ENCODE measurements at regions not wholly inside any gene's neighbourhood (a gene's known extent, or its start where the extent isn't known, plus 50 kb on each side); places are given as distances from the start of the nearest gene placed in this dataset.
"Not testable (repeated sequence)": the region's sequence is repeated elsewhere in the genome, so short reads cannot be mapped to it uniquely, and the experiment has no call there.

GRCh38 chr6:90885137-90885536 lies 298.3 kb upstream of the MAP3K7 start:
- not testable (repeated sequence) for DNase-seq (ENCODE audit: low read depth in 3 of 3)

DNA sequence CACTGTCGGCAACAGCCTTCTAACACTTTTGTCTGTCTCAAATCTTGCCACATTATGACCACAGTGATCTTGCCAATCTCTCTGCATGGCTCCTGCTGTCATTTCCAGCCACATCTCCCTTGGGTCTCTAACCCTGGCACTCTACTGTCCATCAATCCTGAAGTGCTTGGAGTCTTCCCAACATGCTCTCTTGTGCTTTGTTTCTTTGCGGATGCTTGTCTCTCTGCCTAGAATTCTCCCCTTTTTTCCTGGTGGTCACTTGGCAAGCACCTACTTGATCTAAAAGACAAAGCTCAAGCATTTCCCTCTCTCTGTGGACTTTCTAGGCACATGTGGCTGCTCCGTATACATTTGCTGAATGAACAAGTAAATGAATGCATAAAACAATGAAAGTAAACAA lies 290.7 kb upstream of the MAP3K7 start:
- DNase-seq (ENCODE audit: low read depth in 3 of 3), result no peak

GRCh38 chr6:90874931-90875330 lies 288.1 kb upstream of the MAP3K7 start:
- DNase-seq (ENCODE audit: low read depth in 3 of 3), result no peak

DNA sequence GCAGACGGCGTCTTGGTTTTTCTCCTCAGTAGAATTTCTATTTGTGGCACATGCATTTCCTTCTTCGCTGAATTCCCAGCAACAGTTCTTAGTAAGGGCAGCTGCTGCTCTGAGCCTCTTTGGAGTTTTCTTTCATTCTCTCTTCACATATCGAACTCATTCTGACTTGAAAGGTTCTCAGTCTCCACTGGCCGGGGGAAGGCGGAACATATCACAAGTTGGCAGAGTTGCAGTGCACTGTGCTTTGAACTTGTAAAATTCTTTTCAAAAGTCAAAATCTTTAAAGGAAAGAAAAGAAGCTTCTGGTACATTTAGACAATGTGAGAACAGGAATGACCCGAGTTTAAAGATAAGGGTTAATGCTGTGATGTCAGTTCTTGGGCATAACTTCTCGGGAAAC lies 286.1 kb upstream of the MAP3K7 start:
- no peak for DNase-seq (ENCODE audit: low read depth in 3 of 3)

DNA sequence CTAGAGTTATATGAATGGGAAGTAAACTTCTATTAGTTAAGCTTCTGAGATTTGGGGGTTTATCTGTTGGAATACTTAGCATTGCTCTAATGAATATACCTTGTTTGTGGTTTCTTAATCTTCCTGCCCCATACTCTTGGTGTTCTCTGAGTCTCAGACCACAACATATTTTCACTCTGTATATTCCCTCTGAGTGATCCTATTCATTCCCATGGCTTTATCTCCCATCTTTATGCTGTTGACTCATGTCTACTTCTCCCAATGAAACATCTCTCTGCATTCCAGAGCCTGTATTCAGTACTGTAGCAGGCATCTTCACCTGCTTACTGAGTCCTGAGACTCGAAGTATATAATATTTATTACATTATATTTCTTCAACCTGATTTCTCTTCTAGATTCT lies 283.7 kb upstream of the MAP3K7 start:
- DNase-seq (ENCODE audit: low read depth in 3 of 3), result no peak

DNA sequence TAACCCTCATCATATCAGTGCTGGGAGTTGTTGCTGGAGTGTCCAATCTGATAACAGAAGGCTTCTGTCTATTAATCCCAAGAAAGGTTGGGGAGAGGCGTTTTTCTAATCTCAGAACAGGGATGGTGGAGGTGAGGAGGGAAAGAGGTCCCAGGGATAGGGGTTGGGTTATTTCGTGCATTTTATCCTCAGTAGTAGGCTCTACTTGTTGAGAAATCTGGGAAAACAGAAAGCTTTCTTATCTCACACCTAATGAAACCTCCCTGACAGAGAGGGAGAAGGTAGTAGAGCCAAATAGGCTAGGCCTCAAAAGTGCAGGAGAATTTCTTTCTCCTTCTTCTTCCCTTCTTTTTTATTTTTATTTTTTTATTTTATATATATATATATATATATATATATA lies 281.8 kb upstream of the MAP3K7 start:
- DNase-seq (ENCODE audit: low read depth in 3 of 3), result no peak

DNA sequence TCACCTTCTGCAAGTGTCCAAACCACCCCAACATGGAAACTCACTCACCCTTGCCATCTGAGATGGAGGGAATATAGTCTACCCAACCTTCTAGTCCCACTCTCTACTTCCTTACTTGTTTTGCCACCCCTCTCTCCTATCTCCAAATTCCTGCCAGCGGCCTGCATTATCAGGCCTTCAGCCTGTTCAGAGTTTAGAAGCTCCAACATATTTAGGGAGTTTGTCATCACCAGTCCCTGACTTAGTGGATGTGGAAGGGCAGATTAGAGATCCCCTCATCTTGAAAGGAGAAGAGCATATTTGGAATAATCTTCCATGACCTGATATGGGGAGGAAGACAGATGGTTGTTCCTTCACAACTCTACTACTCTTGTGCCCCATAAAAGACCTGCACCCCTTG lies 281.4 kb upstream of the MAP3K7 start:
- DNase-seq (ENCODE audit: low read depth in 3 of 3), result no peak

DNA sequence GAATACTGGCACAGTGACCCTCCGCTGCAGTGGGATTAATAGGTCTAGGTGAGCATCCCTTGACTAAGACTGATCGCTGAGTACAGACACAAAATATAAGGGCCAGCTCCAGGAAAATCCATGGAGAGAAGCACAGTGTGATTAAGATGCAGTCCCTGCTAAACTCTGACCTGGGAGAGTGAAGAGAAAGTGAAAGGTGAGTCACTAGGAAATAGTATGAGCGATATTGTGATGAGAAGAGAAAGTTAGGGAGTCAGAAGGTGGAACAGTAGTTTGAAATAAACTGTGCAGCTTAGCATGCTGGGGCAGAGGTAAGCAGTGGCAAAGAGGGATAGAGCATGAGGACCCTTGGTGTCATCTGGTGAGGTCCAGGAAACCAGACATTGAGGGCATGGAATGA lies 278.6 kb upstream of the MAP3K7 start:
- DNase-seq (ENCODE audit: low read depth in 3 of 3), result no peak

GRCh38 chr6:90863043-90863442 lies 276.2 kb upstream of the MAP3K7 start:
- DNase-seq (ENCODE audit: low read depth in 3 of 3), result no peak

DNA sequence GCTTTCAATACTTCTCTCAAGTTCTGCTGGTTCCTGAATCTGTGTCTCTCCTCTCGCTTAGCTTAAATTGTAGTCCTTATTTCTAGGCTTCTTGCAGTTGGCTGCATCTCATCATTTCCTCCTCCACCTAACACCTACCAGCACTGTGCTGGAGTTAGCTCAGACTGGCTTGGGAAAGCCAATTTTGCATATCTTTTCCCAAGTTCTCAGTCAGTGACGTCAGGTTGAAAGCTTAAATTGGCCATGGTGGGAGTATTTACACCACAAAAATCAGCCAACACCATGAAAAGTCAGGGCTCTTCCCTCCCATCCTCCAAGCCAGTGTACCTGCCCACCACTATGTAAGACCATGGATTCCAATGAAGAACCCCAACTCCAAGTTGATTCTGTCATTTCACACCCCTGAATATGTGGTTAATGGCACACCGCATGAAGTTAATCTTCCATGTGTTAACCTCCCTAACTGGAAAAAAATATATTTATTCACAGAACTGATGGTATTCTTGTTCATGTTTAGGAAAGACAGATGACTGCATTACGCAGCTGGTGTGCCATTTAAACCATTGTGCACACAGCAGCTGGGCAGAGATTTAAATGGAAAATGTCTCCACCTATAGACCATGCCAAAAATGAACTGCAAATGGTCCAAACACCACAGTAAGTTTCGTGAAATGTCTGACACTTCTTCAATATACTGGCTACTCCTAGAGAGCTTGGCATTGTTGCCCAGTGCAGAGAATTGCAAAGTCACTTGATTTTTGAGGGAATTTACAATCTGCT lies 274.1 kb upstream of the MAP3K7 start:
- DNase-seq (ENCODE audit: low read depth in 3 of 3), result no peak

GRCh38 chr6:90859612-90860011 lies 272.7 kb upstream of the MAP3K7 start:
- no peak for DNase-seq (ENCODE audit: low read depth in 3 of 3)

- no peak for DNase-seq (ENCODE audit: low read depth in 3 of 3)
These were observed 272.2 kb upstream of the MAP3K7 start for GRCh38 chr6:90859056-90859455.

GRCh38 chr6:90849686-90850085 lies 262.8 kb upstream of the MAP3K7 start:
- DNase-seq (ENCODE audit: low read depth in 3 of 3), result no peak

DNA sequence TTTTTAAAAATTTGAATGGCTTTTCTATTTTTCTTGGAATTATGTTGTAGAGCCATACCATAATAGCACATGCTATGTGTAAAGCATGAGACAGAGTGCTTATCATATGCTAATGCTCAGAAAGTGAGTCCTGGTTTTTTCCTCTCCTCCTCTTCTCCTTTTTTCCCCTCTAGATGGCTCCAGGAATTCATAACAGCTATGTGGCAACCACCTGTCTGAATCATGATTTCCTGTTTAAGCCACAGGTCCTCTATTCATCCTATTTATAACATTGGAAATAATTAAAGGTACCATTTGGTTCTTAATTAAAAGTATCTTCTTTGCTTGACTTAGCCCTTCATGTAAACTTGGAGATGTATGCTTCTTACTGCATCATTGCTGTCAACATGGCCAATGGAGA lies 260.0 kb upstream of the MAP3K7 start:
- no peak for DNase-seq (ENCODE audit: low read depth in 3 of 3)

DNA sequence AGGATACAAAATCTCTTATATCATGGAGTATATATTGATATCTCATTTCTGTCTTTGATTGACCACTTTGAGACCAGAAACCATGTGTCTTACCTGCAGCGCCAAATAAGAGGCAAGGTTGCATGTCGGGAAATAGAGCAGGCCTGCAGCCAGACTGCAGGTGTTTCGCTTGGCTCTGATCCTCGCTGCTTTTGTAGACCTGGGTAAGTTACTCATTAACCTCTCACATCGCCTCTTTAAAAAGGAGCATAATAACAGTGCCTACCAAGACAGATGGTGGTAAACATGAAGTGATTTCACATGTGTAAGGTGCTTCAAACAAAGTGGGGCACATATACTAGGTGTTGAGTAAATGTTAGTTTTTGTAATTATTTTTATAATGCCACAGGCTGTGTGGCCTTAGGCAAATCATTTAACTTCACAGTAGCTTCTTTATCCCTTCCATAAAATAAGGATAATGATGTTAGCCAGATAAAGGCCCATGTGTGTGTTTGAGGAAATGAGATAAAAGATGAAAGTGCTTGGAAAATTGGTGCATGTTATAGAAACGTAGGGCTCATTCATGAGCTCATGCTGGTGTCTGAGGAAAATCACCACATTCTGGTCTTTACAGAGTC lies 248.8 kb upstream of the MAP3K7 start:
- no peak for DNase-seq (ENCODE audit: low read depth in 3 of 3)

- no peak for DNase-seq (ENCODE audit: low read depth in 3 of 3)
These were observed 242.4 kb upstream of the MAP3K7 start for GRCh38 chr6:90829311-90829710.

- no peak for DNase-seq (ENCODE audit: low read depth in 3 of 3)
These were observed 233.6 kb upstream of the MAP3K7 start for GRCh38 chr6:90820436-90820835.

DNA sequence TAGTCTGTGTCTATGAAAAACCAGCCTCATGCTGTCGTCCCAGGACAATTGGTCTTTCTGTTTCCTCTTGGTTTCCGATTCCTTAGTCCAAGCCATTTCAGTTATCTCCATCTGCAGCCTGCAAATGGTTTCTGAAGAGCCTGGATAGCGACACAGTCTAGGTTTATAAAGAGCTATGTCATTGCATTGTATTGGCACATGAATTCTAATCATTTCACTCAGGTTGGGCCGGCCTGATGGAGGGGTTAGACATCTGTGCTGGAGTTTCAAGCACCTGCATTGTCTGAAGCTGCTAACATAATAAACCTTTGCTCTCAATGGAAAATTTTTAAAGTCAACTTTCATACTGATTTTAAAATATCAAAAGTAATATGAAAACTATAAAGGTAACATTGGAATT lies 232.6 kb upstream of the MAP3K7 start:
- no peak for DNase-seq (ENCODE audit: low read depth in 3 of 3)

- DNase-seq (ENCODE audit: low read depth in 3 of 3), result no peak
These were observed 231.3 kb upstream of the MAP3K7 start for GRCh38 chr6:90818163-90818562.

DNA sequence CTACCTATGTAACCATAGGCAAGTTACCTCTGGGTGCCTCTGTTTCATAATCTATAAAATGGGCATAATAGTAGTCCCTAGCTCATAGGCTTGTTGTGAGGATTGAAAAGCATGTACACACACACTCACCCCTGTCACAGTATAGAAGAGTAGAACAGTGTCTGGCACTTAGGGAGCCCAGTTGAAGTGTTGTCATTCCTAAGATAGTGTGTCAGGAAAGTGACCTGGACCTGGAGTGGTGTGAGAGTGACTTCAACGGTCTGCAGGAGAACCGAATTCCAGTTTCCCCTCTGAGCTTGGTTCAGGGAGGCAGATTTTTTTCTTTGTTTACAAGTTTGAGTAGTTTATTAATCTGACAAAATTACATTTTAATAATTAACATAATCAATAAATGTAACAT lies 229.9 kb upstream of the MAP3K7 start:
- DNase-seq (ENCODE audit: low read depth in 3 of 3), result no peak

- no peak for DNase-seq (ENCODE audit: low read depth in 3 of 3)
These were observed 224.8 kb upstream of the MAP3K7 start for GRCh38 chr6:90811596-90812226.

DNA sequence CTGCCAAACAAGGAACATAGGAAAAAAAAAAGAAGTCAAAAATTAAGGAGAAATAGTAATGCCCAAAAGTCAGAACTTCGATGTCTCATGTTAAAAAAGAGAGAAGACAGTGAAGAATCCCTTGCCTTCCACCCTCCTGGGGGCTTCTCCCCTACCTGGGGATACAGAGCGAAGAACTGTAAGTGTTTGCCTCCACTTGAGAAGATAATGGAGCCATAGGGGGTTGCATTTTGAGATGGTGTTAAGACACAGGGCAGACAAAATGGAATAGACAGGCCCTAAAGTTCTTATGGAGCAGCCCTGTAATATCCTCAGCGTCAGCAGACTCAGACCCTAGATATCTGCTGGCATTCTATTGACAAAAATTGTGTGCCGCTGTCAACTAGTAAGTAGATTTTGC lies 222.2 kb upstream of the MAP3K7 start:
- no peak for DNase-seq (ENCODE audit: low read depth in 3 of 3)
